GM21390 (cell line): ENCODE measurements at regions not wholly inside any gene's neighbourhood (a gene's known extent, or its start where the extent isn't known, plus 50 kb on each side); places are given as distances from the start of the nearest gene placed in this dataset.

Experiments used
- ATAC-seq: cut with Tn5 transposase; IDR thresholded peaks from one replicate; pipeline ENCODE4 v1.9.1; 2021; ENCODE audit not compliant: unreplicated experiment

- ATAC-seq, result no peak
Measured at GRCh38 chr11:27783701-27784355, 83.6 kb upstream of the BDNF start.

- ATAC-seq, result no peak
Measured at GRCh38 chr11:27777033-27777432, 76.8 kb upstream of the BDNF start.

- ATAC-seq, result no peak
Measured at GRCh38 chr11:27773884-27774283, 73.6 kb upstream of the BDNF start.

DNA sequence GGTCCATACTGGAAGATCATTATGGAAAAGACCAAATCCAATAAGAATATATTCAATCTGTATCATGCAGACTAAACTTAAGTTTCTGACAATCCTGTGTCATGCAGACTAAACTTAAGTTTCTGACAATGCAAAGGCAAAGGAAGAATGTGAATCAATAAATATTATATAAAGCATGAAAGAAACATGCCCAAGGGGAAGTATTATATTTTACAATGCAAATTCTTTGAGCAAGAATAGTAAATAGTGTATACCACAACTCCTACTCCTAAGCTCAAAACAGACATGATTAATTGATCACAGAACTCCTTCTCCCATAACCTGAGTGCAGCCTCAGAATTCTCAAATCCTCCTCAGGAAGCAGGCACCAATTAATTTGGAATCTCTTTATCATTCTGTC lies 71.3 kb upstream of the BDNF start:
- no peak for ATAC-seq

- ATAC-seq, result no peak
Measured at GRCh38 chr11:27770576-27770975, 70.3 kb upstream of the BDNF start.

GRCh38 chr11:27763736-27764135 lies 63.5 kb upstream of the BDNF start:
- ATAC-seq, result no peak

DNA sequence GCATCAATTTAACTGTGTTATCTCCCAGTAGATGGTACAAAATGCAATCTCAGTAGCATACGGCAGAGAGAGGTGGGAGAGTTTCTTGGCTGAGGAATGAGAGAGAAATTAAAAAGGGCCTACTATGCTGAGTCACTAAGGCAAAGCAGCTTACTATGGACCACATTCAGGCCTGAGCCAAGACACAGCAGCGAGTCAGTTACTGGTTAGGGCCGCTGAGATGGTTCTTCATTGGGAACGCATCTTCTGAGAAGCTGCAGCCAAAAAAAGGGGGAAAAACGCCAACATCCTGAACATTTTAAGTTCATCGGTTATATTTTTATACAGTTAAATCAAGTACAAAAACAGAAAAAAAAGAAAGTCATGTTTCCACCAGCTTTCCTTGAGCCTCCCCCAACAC lies 61.1 kb upstream of the BDNF start:
- no peak for ATAC-seq

DNA sequence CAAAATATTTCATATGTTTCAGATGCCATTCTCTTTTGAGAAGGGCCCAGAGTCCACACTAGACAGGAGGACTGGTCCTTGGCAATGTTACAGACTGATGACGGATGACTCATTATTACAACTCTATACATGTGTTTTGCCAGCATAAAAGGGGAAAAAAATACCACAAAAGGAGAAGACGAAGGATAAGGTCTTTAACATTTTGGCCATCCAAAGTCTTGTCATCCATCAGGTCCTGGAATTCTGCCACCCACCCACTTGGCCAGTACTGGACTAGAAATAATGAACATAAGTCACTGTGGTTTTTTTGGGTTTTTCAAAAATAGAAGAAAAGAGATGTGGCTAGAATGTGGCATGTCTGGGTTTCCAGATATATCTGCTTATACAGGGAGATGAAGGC lies 57.7 kb upstream of the BDNF start:
- ATAC-seq, result no peak

- no peak for ATAC-seq
Measured at GRCh38 chr11:27754035-27755017, 54.1 kb upstream of the BDNF start.
